Prostate gland (tissue), 2 donors: ENCODE measurements at regions not wholly inside any gene's neighbourhood (a gene's known extent, or its start where the extent isn't known, plus 50 kb on each side); places are given as distances from the start of the nearest gene placed in this dataset.

Experiments
- DNase-seq: peaks from one replicate; pipeline ENCODE4 v3.0.0-alpha.2; 2019; ENCODE audit warnings: low spot score
- H3K27ac ChIP-seq, 2 donors: fragments of 200-600 bp; sonication (generic); 2 replicates each; pipeline ENCODE4 v1.5.1; 2017 to 2019
- H3K27me3 ChIP-seq: fragments of 200-600 bp; sonication (generic); replicated peaks from 2 replicates; pipeline ENCODE4 v1.5.1; 2019; ENCODE audit not compliant: insufficient read depth
- H3K36me3 ChIP-seq, 2 donors: fragments of 200-600 bp; sonication (generic); 1 replicate in 1 of 2; 2 replicates in 1 of 2; pipeline versions ENCODE4 v1.5.1 to v1.8.1; 2017 to 2019
- H3K4me1 ChIP-seq: fragments of 200-600 bp; sonication (generic); replicated peaks from 2 replicates; pipeline ENCODE4 v1.5.1; 2019
- H3K4me3 ChIP-seq, 2 donors: fragments of 200-600 bp; sonication (generic); 2 replicates each; pipeline ENCODE4 v1.5.1; 2017 to 2019
- H3K9me3 ChIP-seq: fragments of 200-600 bp; sonication (generic); 2 replicates; pipeline ENCODE4 v1.5.1; 2017
- POLR2A ChIP-seq: fragments of 450-650 bp; IDR thresholded peaks from one replicate; pipeline ENCODE4 v1.6.1; 2016; ENCODE audit warnings: antibody characterized with exemption, mild to moderate bottlenecking
- POLR2AphosphoS5 ChIP-seq: sonication (generic); formaldehyde crosslinking; IDR thresholded peaks from one replicate; pipeline ENCODE4 v1.6.1; 2017; ENCODE audit warnings: antibody characterized with exemption
- WGBS: methylation state at CpG from one replicate; pipeline ENCODE4 v1.1.5; 2018; 5-methylcytosine and 5-hydroxymethylcytosine counted together
- intact Hi-C: fragments of 100-400 bp; cut with DNase I; formaldehyde crosslinking; loops from one replicate; pipeline ENCODE4 v1.14.2; 2022
- TF ChIP-seq, protein P1 (sequence below), 4 experiments: fragments of 200-600 bp in 2 of 4; fragments of 450-650 bp in 2 of 4; sonication (generic) in 2 of 4; IDR thresholded peaks; 1 replicate in 3 of 4; 2 replicates in 1 of 4; pipeline ENCODE4 v1.5.1; 2016 to 2019; ENCODE audit warnings: antibody characterized with exemption in 4 of 4, mild to moderate bottlenecking in 2 of 4, moderate library complexity in 2 of 4

DNA sequence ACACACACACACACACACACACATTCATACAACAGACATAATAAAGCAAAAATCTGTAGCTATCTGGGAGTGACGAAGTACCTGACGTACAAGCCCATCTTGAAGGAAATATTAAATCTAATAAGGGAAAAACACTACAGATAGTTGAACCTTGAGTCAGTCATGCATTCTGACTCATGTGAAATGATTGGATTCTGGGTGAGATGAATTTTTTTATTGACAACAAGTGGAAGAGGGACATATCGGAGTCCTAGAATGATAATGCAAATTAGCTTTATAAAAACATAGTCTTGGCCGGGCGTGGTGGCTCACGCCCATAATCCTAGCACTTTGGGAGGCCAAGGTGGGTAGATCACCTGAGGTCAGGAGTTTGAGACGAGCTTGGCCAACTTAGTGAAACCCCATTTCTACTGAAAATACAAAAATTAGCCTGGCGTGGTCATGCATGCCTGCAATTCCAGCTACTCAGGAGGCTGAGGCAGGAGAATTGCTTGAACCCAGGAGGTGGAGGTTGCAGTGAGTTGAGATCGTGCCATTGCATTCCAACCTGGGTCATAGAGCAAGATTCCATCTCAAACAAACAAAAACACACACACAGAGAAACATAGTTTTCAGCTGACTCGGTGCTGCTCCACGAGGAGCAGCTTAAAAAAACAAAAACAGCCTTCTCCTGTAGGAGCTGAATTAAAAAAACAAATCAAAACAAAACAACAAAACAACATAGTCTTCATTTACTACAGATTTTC, 154.4 kb upstream of the MKLN1 start:
- no peaks in the 10 kb centered on the region for H3K9me3 ChIP-seq
- intact Hi-C loops: no loop called here
- no peak overlapping the region for H3K27ac ChIP-seq
- 83% methylated on average over 11 of the region's 11 CpGs for WGBS
- DNase-seq: no peak
- TF ChIP-seq, protein P1, sequence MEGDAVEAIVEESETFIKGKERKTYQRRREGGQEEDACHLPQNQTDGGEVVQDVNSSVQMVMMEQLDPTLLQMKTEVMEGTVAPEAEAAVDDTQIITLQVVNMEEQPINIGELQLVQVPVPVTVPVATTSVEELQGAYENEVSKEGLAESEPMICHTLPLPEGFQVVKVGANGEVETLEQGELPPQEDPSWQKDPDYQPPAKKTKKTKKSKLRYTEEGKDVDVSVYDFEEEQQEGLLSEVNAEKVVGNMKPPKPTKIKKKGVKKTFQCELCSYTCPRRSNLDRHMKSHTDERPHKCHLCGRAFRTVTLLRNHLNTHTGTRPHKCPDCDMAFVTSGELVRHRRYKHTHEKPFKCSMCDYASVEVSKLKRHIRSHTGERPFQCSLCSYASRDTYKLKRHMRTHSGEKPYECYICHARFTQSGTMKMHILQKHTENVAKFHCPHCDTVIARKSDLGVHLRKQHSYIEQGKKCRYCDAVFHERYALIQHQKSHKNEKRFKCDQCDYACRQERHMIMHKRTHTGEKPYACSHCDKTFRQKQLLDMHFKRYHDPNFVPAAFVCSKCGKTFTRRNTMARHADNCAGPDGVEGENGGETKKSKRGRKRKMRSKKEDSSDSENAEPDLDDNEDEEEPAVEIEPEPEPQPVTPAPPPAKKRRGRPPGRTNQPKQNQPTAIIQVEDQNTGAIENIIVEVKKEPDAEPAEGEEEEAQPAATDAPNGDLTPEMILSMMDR (IDR thresholded peaks at IDR 0.05): no peak
- no peak for TF ChIP-seq POLR2A
- no peak for TF ChIP-seq POLR2AphosphoS5
- no peaks in the 10 kb centered on the region for H3K27me3 ChIP-seq
- no peak overlapping the region for H3K4me3 ChIP-seq
- no peaks in the 10 kb centered on the region for H3K4me1 ChIP-seq
- H3K36me3 ChIP-seq: no peaks in the 10 kb centered on the region

DNA sequence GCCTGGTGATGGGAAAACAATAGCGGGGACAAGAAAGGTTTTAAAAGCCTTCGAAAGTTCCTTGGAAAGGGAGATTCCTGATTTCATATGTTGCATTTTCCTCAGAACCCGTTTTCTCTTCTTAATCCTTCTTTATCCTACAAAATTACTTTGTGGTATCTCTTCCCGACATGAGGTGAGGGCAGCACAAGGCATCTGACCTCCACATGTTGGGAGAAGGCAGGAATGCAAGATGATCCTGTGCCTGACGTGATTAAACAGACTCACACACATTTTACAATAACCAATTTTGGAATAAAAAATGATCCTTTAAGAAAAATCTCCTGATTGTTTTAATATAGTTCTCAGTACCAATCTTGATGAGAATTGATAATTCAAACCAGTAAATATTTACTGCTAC, 153.3 kb upstream of the MKLN1 start:
- intact Hi-C loops: no loop called here
- Histone ChIP-seq H3K4me1 (no peaks in the 10 kb centered on the region), H3K27ac (no peak overlapping the region), H3K4me3 (no peak overlapping the region), H3K9me3 (no peaks in the 10 kb centered on the region), H3K27me3 (no peaks in the 10 kb centered on the region), H3K36me3 (no peaks in the 10 kb centered on the region)
- no peak for DNase-seq
- TF ChIP-seq, protein P1 (IDR thresholded peaks at IDR 0.05): no peak
- no peak for TF ChIP-seq POLR2A
- no peak for TF ChIP-seq POLR2AphosphoS5
- WGBS: 85% methylated on average over 5 of the region's 5 CpGs

DNA sequence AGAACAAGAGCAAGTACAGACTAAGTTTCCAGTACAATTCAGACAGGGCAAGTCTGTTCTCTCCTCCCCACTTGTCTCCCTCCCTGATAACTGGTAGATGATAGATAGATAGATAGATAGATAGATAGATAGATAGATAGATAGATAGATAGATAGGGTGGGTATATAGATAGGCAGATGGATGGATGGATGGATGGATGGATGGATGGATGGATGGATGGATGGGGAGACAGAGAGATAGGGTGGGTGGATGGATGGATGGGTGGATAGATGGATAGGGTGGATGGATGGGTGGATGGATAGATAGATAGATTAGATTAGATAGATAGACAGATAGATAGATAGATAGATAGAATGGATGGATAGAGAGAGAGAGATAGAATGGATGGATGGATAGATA, 152.8 kb upstream of the MKLN1 start:
- Histone ChIP-seq H3K4me1 (no peaks in the 10 kb centered on the region), H3K27ac (no peak overlapping the region), H3K9me3 (no peaks in the 10 kb centered on the region), H3K27me3 (no peaks in the 10 kb centered on the region), H3K4me3 (no peak overlapping the region), H3K36me3 (no peaks in the 10 kb centered on the region)
- no peak for DNase-seq
- TF ChIP-seq POLR2A (no peak), POLR2AphosphoS5 (no peak)
- TF ChIP-seq, protein P1 (IDR thresholded peaks at IDR 0.05): no peak
- intact Hi-C loops: no loop called here

DNA sequence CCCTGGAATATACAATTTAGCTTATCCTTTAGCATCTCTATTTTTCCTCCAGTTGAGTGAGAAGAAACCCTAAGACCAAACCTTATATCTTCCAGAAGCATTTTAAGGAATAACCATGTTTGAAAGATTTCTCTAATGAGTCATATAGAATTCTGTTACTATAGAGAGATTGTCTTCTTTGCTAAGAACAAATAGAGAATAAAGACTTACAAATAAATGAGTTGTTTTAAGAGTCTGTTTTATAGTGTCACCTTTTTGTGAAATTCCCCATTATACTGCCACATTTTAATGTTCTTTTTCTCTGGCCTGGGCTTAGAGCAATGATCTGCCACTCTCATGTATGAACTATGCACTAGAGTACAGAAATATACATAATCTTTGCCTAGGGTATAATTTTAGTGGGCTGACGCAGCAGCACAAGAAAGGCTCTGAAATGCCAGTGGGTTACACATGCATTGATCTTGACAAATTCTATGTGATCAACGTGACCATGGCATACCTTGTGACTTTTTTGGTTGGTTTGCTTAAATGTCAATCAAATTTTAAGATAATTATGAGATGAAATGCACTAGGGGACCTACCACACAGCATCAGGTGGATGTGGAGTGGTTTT, 145.1 kb upstream of the MKLN1 start:
- WGBS: 77% methylated on average over 2 of the region's 2 CpGs
- Histone ChIP-seq H3K27me3 (no peaks in the 10 kb centered on the region), H3K4me1 (no peaks in the 10 kb centered on the region), H3K4me3 (no peak overlapping the region), H3K36me3 (no peaks in the 10 kb centered on the region), H3K27ac (no peak overlapping the region), H3K9me3 (no peaks in the 10 kb centered on the region)
- TF ChIP-seq POLR2A (no peak), POLR2AphosphoS5 (no peak)
- TF ChIP-seq, protein P1 (IDR thresholded peaks at IDR 0.05): no peak
- intact Hi-C loops: no loop called here
- DNase-seq: no peak

DNA sequence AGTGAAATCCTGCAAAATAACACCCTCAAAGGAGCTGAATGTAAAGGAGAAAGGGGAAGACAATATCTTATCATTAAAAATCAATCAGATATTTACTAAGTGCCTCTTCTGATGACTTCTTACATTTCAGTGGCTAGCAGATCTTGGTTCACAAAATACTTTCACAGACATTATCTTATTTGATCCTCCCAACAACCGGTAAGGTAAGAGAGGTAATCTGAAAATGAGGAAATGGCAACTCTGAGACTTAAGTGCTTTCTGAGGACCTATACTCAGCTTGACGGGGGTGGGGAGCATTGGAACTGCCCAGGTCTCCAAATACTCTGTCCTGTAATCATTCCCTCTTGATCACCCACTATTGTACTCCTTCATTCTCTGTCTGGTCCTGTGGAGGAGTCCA, 144.6 kb upstream of the MKLN1 start:
- H3K9me3 ChIP-seq: no peaks in the 10 kb centered on the region
- intact Hi-C loops: no loop called here
- DNase-seq: no peak
- H3K36me3 ChIP-seq: no peaks in the 10 kb centered on the region
- H3K27ac ChIP-seq: no peak overlapping the region
- no peak for TF ChIP-seq POLR2A
- TF ChIP-seq, protein P1 (IDR thresholded peaks at IDR 0.05): no peak
- TF ChIP-seq POLR2AphosphoS5: no peak
- no peaks in the 10 kb centered on the region for H3K27me3 ChIP-seq
- H3K4me3 ChIP-seq: no peak overlapping the region
- 86% methylated on average over 2 of the region's 2 CpGs for WGBS
- no peaks in the 10 kb centered on the region for H3K4me1 ChIP-seq
